Thyroid gland (tissue), 4 donors: ENCODE measurements at regions not wholly inside any gene's neighbourhood (a gene's known extent, or its start where the extent isn't known, plus 50 kb on each side); places are given as distances from the start of the nearest gene placed in this dataset.

Experiments
- DNase-seq, 2 donors: peaks; one replicate each; pipeline ENCODE4 v3.0.0-alpha.2; 2019
- H3K27ac ChIP-seq, 3 donors: fragments of 200-600 bp; sonication (generic); 1 replicate in 2 of 3; 2 replicates in 1 of 3; pipeline ENCODE4 v1.5.1; 2016 to 2019; ENCODE audit warnings: mild to moderate bottlenecking in 1 of 3, moderate library complexity in 1 of 3
- H3K27me3 ChIP-seq: fragments of 200-600 bp; sonication (generic); one replicate; pipeline ENCODE4 v1.5.1; 2019
- H3K36me3 ChIP-seq, 2 donors: fragments of 200-600 bp; sonication (generic); one replicate each; pipeline ENCODE4 v1.5.1; 2016 to 2019
- H3K4me1 ChIP-seq, 2 donors: fragments of 200-600 bp; sonication (generic); one replicate each; pipeline ENCODE4 v1.5.1; 2017 to 2019
- H3K4me3 ChIP-seq, 3 donors: fragments of 200-600 bp; sonication (generic); replicated peaks in 1 of 3; 1 replicate in 2 of 3; 2 replicates in 1 of 3; pipeline ENCODE4 v1.5.1; 2016; ENCODE audit warnings: mild to moderate bottlenecking in 1 of 3
- H3K9me3 ChIP-seq: fragments of 200-600 bp; sonication (generic); one replicate; pipeline ENCODE4 v1.5.1; 2017
- POLR2A ChIP-seq, 2 donors: fragments of 450-650 bp; IDR thresholded peaks; one replicate each; pipeline ENCODE4 v1.6.1; 2017; ENCODE audit warnings: antibody characterized with exemption in 2 of 2, mild to moderate bottlenecking in 2 of 2, moderate library complexity in 1 of 2
- WGBS, 2 donors: methylation state at CpG; one replicate each; pipeline ENCODE4 v1.1.5; 2017; 5-methylcytosine and 5-hydroxymethylcytosine counted together
- intact Hi-C: fragments of 100-400 bp; cut with DNase I; formaldehyde crosslinking; loops from one replicate; pipeline ENCODE4 v1.15.1; 2023
- TF ChIP-seq, protein P1 (sequence below), 6 experiments: fragments of 200-600 bp in 3 of 6; fragments of 450-650 bp in 3 of 6; sonication (generic) in 3 of 6; IDR thresholded peaks; one replicate each; pipeline ENCODE4 v1.5.1; 2016 to 2019; ENCODE audit warnings: antibody characterized with exemption in 6 of 6, mild to moderate bottlenecking in 2 of 6, inconsistent platforms in 1 of 6, moderate library complexity in 1 of 6

DNA sequence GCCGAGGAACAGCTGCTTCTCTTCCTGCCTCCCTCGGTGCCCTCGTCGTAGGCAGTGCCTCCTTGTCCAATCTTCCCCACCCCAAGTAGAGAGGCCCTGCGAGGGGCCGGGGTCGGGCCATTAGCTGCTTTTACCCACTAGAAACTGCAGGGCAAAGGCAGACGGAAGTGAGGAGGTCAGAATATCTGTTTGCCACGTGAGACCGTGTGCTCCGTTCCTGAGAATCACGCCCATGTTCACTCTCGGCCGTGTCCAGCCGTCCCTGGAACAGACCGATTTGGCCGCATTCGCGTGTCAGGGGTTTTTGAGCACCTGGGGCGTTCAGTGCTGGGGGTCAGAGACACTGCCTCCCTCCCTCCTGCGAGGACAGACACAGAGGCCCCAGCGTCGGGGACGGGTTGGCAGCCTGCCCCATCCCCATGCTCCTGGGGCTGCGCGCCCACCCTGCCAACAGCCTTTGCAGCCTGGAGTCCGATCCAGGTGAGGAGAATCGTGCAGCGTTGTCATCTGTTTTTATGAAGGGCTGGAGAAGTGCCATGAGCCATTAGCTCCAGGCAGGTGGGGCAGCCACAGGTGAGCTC lies 982.2 kb downstream of the BRD1 start:
- WGBS, 2 donors: 78 to 85% methylated on average over 20 to 22 of the region's 29 CpGs
- H3K4me1 ChIP-seq: no peaks in the 10 kb centered on the region
- no peaks in the 10 kb centered on the region for H3K36me3 ChIP-seq
- no peak for DNase-seq
- TF ChIP-seq, protein P1, sequence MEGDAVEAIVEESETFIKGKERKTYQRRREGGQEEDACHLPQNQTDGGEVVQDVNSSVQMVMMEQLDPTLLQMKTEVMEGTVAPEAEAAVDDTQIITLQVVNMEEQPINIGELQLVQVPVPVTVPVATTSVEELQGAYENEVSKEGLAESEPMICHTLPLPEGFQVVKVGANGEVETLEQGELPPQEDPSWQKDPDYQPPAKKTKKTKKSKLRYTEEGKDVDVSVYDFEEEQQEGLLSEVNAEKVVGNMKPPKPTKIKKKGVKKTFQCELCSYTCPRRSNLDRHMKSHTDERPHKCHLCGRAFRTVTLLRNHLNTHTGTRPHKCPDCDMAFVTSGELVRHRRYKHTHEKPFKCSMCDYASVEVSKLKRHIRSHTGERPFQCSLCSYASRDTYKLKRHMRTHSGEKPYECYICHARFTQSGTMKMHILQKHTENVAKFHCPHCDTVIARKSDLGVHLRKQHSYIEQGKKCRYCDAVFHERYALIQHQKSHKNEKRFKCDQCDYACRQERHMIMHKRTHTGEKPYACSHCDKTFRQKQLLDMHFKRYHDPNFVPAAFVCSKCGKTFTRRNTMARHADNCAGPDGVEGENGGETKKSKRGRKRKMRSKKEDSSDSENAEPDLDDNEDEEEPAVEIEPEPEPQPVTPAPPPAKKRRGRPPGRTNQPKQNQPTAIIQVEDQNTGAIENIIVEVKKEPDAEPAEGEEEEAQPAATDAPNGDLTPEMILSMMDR (IDR thresholded peaks at IDR 0.05): no peak
- no peak for TF ChIP-seq POLR2A (IDR thresholded peaks at IDR 0.05)
- no peak overlapping the region for H3K27ac ChIP-seq
- H3K4me3 ChIP-seq: no peak overlapping the region
- no peaks in the 10 kb centered on the region for H3K27me3 ChIP-seq
- H3K9me3 ChIP-seq: no peaks in the 10 kb centered on the region
- intact Hi-C loops: no loop called here

DNA sequence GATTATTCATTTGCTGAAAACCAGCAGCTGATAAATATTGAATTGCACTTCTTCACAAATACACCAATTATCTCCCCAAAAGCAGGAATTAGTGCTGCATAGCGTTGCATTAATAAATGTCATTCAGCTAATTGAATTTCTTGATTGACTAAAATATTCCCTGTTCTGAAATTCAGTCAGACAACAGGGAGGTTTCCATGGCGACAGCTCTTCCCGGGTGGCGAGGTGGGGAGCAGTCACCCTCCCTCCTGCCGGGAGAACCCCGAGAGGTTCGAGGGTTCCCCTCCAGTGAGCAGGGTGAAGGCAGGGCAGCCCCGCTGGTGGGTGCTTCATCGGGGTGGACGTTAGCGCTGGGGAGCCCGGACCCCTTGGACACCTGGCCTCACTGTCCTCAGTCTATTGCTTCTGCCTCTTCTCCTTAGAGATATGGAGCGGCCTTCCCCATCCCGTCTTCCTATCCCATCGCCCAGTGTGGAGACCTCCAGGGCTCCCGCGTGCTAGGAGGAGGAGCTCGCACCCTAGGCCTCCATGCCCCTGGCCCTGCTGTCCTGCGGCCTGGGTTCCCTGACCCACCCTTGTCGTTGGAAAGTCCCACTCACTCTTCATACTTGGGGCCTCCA lies 983.5 kb downstream of the BRD1 start:
- H3K4me1 ChIP-seq: no peaks in the 10 kb centered on the region
- no peaks in the 10 kb centered on the region for H3K27me3 ChIP-seq
- no peak overlapping the region for H3K4me3 ChIP-seq
- intact Hi-C loops: no loop called here
- H3K9me3 ChIP-seq: no peaks in the 10 kb centered on the region
- no peak overlapping the region for H3K27ac ChIP-seq
- WGBS, 2 donors: 76 to 82% methylated on average over 16 to 20 of the region's 20 CpGs
- DNase-seq: no peak
- no peaks in the 10 kb centered on the region for H3K36me3 ChIP-seq
- TF ChIP-seq POLR2A (IDR thresholded peaks at IDR 0.05): no peak
- TF ChIP-seq, protein P1 (IDR thresholded peaks at IDR 0.05): no peak

DNA sequence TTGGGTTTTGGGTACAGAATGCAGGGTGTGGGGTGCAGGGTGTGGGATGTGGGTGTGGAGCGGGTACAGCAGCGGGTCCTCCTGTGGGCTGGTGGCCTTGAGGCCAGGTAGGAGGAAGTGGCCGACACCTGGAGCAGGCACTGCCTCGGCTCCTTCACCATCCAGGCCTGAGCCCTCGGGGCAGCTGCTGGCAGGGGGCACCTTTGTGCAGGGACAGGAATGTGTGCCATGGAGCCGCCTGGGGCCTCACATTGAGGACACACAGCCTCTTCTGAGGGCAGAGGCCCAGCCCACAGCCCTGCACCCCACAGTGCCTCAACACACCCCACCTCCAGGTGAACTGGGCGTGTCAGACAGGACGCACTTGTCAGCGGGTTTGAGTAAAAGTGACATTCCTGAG lies 984.0 kb downstream of the BRD1 start:
- no peaks in the 10 kb centered on the region for H3K27me3 ChIP-seq
- 66 to 79% methylated on average over 9 of the region's 9 CpGs for WGBS, 2 donors
- H3K4me1 ChIP-seq: no peaks in the 10 kb centered on the region
- H3K9me3 ChIP-seq: no peaks in the 10 kb centered on the region
- no peak overlapping the region for H3K4me3 ChIP-seq
- intact Hi-C loops: no loop called here
- no peaks in the 10 kb centered on the region for H3K36me3 ChIP-seq
- DNase-seq: no peak
- TF ChIP-seq POLR2A (IDR thresholded peaks at IDR 0.05): no peak
- TF ChIP-seq, protein P1 (IDR thresholded peaks at IDR 0.05): no peak
- H3K27ac ChIP-seq: no peak overlapping the region

DNA sequence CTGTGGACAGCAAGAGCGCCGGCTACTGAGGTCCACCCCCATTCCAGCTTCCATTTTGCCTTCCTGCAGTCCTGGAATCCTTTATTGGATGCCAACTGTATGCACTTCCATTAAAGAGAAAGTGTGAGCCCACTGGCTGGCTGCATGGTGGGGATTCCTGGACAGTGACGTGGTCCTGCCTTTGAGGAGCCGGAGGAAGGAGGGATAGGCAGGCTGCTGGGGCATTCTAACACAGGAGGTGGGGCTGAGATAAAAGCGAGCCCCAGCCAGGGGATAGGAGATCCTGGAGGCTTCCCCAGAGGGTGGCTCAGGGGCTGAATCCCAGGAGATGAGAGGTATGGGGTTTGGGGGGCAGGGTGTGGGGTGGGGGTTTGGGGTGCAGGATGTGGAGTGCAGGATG lies 984.7 kb downstream of the BRD1 start:
- Histone ChIP-seq H3K9me3 (no peaks in the 10 kb centered on the region), H3K4me1 (no peaks in the 10 kb centered on the region), H3K27me3 (no peaks in the 10 kb centered on the region), H3K27ac (no peak overlapping the region), H3K36me3 (no peaks in the 10 kb centered on the region), H3K4me3 (no peak overlapping the region)
- TF ChIP-seq POLR2A (IDR thresholded peaks at IDR 0.05): no peak
- TF ChIP-seq, protein P1 (IDR thresholded peaks at IDR 0.05): no peak
- intact Hi-C loops: no loop called here
- no peak for DNase-seq
- 76 to 78% methylated on average over 5 of the region's 5 CpGs for WGBS, 2 donors

DNA sequence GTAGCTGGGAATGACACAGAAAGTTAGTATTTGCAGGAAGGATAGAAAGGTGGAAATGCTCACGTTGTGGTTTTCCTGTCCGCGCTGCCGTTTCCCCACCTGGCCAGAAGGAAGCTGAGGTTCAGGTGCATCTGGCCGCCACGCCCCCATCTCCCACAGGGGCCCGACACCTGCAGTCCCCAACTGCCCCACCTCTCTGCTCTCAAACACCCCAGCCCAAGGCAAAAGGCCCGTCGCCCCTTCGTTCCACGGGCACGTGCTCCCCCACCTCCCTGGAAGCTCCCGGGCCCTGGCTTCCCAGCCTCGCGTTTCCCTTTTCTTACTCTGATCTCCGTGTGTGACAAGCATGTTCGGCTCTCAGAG lies 985.1 kb downstream of the BRD1 start:
- Histone ChIP-seq H3K9me3 (no peaks in the 10 kb centered on the region), H3K27me3 (no peaks in the 10 kb centered on the region), H3K4me3 (no peak overlapping the region), H3K4me1 (no peaks in the 10 kb centered on the region), H3K36me3 (no peaks in the 10 kb centered on the region), H3K27ac (no peak overlapping the region)
- DNase-seq: no peak
- intact Hi-C loops: no loop called here
- 77 to 81% methylated on average over 17 of the region's 17 CpGs for WGBS, 2 donors
- no peak for TF ChIP-seq POLR2A (IDR thresholded peaks at IDR 0.05)
- TF ChIP-seq, protein P1 (IDR thresholded peaks at IDR 0.05): no peak
